Inferior parietal cortex (tissue), 1 donor: ENCODE measurements at regions not wholly inside any gene's neighbourhood (a gene's known extent, or its start where the extent isn't known, plus 50 kb on each side); places are given as distances from the start of the nearest gene placed in this dataset.
A peak's percentile ranks its signal among the peaks of the same experiment; 100 is the strongest.
"Not testable (repeated sequence)": the region's sequence is repeated elsewhere in the genome, so short reads cannot be mapped to it uniquely, and the experiment has no call there.

Source experiments
- DNase-seq: peaks from one replicate; pipeline ENCODE4 v3.0.0-alpha.2; 2016; ENCODE audit errors: extremely low spot score

GRCh38 chr1:69077633-69078032, 490.1 kb upstream of the LRRC7 start:
- no peak for DNase-seq

GRCh38 chr1:69081668-69082067, 486.1 kb upstream of the LRRC7 start:
- no peak for DNase-seq

GRCh38 chr1:69082312-69082711, 485.4 kb upstream of the LRRC7 start:
- no peak for DNase-seq

- no peak for DNase-seq
Measured at GRCh38 chr1:69086148-69086547, 481.6 kb upstream of the LRRC7 start.

GRCh38 chr1:69088571-69088970, 479.2 kb upstream of the LRRC7 start:
- DNase-seq, result no peak

GRCh38 chr1:69090170-69090569, 477.6 kb upstream of the LRRC7 start:
- no peak for DNase-seq

- no peak for DNase-seq
Measured at GRCh38 chr1:69090752-69091151, 477.0 kb upstream of the LRRC7 start.

GRCh38 chr1:69102058-69102457, 465.7 kb upstream of the LRRC7 start:
- not testable (repeated sequence) for DNase-seq

GRCh38 chr1:69103213-69103612, 464.5 kb upstream of the LRRC7 start:
- DNase-seq, result no peak

GRCh38 chr1:69103705-69104385, 463.9 kb upstream of the LRRC7 start:
- peak; percentile 38 for DNase-seq

GRCh38 chr1:69104894-69105293, 462.8 kb upstream of the LRRC7 start:
- DNase-seq, result no peak

GRCh38 chr1:69109277-69109676, 458.4 kb upstream of the LRRC7 start:
- DNase-seq, result no peak

- DNase-seq, result no peak
Measured at GRCh38 chr1:69110851-69111250, 456.9 kb upstream of the LRRC7 start.

- DNase-seq, result not testable (repeated sequence)
Measured at GRCh38 chr1:69120126-69120741, 447.5 kb upstream of the LRRC7 start.

GRCh38 chr1:69120817-69121216, 446.9 kb upstream of the LRRC7 start:
- peak; percentile 27 for DNase-seq

GRCh38 chr1:69121723-69122122, 446.0 kb upstream of the LRRC7 start:
- no peak for DNase-seq

GRCh38 chr1:69122373-69122772, 445.3 kb upstream of the LRRC7 start:
- DNase-seq, result no peak

GRCh38 chr1:69123486-69123885, 444.2 kb upstream of the LRRC7 start:
- peak; percentile 40 for DNase-seq

GRCh38 chr1:69126796-69127195, 440.9 kb upstream of the LRRC7 start:
- no peak for DNase-seq

GRCh38 chr1:69128204-69128603, 439.5 kb upstream of the LRRC7 start:
- DNase-seq, result no peak

GRCh38 chr1:69129538-69129937, 438.2 kb upstream of the LRRC7 start:
- no peak for DNase-seq

- DNase-seq, result no peak
Measured at GRCh38 chr1:69138172-69138571, 429.6 kb upstream of the LRRC7 start.

- DNase-seq, result peak; percentile 54
Measured at GRCh38 chr1:69139007-69139406, 428.7 kb upstream of the LRRC7 start.

GRCh38 chr1:69146303-69146702, 421.4 kb upstream of the LRRC7 start:
- no peak for DNase-seq
